GM12873 (cell line): ENCODE measurements at regions not wholly inside any gene's neighbourhood (a gene's known extent, or its start where the extent isn't known, plus 50 kb on each side); places are given as distances from the start of the nearest gene placed in this dataset.

Source experiments
- TF ChIP-seq, protein P1 (sequence below): IDR thresholded peaks from 2 replicates; pipeline ENCODE4 v1.5.1; 2012; ENCODE audit warnings: low read depth, mild to moderate bottlenecking, moderate library complexity, low read length, control low read depth; ENCODE audit not compliant: insufficient read depth; ENCODE audit errors: missing control alignments

DNA sequence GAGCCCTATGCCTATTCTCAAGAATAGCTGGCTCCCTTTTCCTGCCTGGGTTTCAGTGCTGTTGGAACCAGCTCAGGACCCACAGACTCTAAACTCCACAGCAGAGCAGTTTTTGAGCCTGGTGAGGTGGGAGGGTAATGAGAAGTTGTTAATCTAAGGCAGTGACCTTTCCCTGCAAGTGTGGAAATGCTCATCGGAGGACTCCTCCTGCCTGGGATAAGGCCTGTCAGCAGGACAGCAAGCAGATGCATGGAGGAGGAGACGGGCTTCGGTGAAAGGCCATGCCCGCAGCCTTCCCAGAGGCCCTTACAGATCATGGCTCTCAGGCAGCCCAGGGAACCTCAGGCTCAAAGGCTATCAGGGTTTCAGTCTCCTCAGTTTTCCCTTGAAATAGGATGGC, 70.0 kb upstream of the SHISA3 start:
- TF ChIP-seq, protein P1, sequence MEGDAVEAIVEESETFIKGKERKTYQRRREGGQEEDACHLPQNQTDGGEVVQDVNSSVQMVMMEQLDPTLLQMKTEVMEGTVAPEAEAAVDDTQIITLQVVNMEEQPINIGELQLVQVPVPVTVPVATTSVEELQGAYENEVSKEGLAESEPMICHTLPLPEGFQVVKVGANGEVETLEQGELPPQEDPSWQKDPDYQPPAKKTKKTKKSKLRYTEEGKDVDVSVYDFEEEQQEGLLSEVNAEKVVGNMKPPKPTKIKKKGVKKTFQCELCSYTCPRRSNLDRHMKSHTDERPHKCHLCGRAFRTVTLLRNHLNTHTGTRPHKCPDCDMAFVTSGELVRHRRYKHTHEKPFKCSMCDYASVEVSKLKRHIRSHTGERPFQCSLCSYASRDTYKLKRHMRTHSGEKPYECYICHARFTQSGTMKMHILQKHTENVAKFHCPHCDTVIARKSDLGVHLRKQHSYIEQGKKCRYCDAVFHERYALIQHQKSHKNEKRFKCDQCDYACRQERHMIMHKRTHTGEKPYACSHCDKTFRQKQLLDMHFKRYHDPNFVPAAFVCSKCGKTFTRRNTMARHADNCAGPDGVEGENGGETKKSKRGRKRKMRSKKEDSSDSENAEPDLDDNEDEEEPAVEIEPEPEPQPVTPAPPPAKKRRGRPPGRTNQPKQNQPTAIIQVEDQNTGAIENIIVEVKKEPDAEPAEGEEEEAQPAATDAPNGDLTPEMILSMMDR = no peak

DNA sequence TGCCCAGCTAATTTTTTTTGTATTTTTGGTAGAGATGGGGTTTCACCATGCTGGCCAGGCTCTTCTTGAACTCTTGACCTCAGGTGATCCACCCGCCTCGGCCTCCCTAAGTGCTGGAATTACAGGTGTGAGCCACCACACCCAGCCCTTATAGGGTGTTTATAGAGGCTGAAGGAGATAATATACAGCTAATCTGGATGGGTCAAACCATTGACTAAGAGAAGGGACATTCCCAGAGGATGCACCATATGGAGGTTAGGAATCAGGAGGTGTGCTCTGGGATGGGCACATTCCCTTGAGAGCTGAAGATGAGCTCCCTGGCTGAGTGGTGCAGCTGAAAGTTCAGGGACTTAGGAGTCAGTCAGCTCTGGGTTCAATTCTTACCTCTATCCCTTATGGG, 68.3 kb upstream of the SHISA3 start:
- TF ChIP-seq, protein P1 = no peak

- TF ChIP-seq, protein P1 = no peak
These were observed 67.9 kb upstream of the SHISA3 start for GRCh38 chr4:42329421-42329820.

GRCh38 chr4:42330002-42330592, 67.2 kb upstream of the SHISA3 start:
- TF ChIP-seq, protein P1 = no peak

- TF ChIP-seq, protein P1 = no peak
These were observed 66.2 kb upstream of the SHISA3 start for GRCh38 chr4:42331040-42331439.

DNA sequence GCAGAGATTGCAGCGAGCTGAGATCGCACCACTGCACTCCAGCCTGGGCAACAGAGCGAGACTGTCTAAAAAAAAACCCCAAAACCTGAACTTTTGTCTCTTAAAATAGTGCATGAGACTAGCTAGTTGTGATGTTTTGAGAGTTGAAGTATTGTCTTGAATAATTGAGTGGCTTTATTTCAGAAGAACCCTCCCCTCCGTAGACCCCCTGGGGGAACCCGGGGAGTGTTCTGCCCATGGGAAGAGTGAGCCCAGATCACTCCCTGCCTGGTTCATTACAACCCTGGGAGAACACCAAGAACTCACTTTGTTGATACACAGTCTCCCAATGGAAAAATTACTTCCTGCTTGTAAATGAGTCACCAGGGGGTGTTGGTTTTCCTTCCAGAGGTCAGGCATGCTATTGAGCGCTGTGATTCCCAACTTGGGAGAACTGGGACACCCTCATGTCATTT, 65.3 kb upstream of the SHISA3 start:
- TF ChIP-seq, protein P1 = no peak

DNA sequence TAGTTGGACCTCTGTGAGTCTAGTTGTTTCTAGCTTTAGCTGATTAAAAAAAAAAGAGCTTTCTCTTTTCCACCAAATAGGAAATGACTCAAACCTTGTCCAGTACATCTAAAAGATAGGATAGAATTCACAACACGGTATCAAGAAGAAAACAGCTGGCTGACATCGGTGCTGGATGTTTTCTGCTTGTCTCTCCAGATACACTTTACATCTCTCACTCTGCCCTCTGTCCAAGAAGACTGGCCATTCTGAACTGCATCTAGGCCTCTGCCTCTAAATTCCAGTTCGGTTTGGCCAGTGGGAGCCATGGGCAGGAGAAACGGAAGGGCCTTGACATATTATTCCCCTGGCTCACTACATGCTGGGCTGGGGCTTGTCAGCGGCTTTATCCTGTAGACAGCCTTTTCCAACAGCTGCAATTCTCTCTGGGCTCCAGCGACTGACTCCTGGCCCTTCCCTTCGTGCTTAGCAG, 57.3 kb upstream of the SHISA3 start:
- TF ChIP-seq, protein P1 = no peak
